ENCODE measurements at regions not wholly inside any gene's neighbourhood (a gene's known extent, or its start where the extent isn't known, plus 50 kb on each side); places are given as distances from the start of the nearest gene placed in this dataset.

GRCh38 chr12:75921622-75922289 is 109.8 kb downstream of the PHLDA1 start:
- TF ChIP-seq ZNF138 (tag by site-specific recombination; IDR thresholded peaks at IDR 0.05; ENCODE audit: borderline replicate concordance) (no peak), CTCF (tag by site-specific recombination; IDR thresholded peaks at IDR 0.05) (no peak), REST (tag by site-specific recombination; IDR thresholded peaks at IDR 0.05) (no peak), ZNF473 (tag by site-specific recombination; IDR thresholded peaks at IDR 0.05) (no peak)
